Peyer's patch (tissue), 4 donors: ENCODE measurements at regions not wholly inside any gene's neighbourhood (a gene's known extent, or its start where the extent isn't known, plus 50 kb on each side); places are given as distances from the start of the nearest gene placed in this dataset.

ENCODE experiments used
- CTCF ChIP-seq, 6 experiments: fragments of 450-650 bp in 4 of 6; fragments of 200-600 bp in 2 of 6; sonication (generic) in 1 of 6; IDR thresholded peaks; one replicate each; pipeline ENCODE4 v1.5.1; 2017 to 2019; ENCODE audit warnings: antibody characterized with exemption in 6 of 6, mild to moderate bottlenecking in 3 of 6, moderate library complexity in 1 of 6
- POLR2A ChIP-seq, 2 donors: fragments of 450-650 bp; IDR thresholded peaks; one replicate each; pipeline ENCODE4 v1.5.1; 2017; ENCODE audit warnings: antibody characterized with exemption in 2 of 2, mild to moderate bottlenecking in 2 of 2, moderate library complexity in 2 of 2

- TF ChIP-seq CTCF (IDR thresholded peaks at IDR 0.05), result peak in 1 of 6 experiments; percentile 5
- no peak for TF ChIP-seq POLR2A (IDR thresholded peaks at IDR 0.05)
These were observed 79.8 kb upstream of the SESTD1 start for GRCh38 chr2:179344280-179344964.
